HuH-7 (cell line): ENCODE measurements at regions not wholly inside any gene's neighbourhood (a gene's known extent, or its start where the extent isn't known, plus 50 kb on each side); places are given as distances from the start of the nearest gene placed in this dataset.
A peak's percentile ranks its signal among the peaks of the same experiment; 100 is the strongest.
"Not testable (repeated sequence)": the region's sequence is repeated elsewhere in the genome, so short reads cannot be mapped to it uniquely, and the experiment has no call there.

Experiments
- DNase-seq: peaks from one replicate; pipeline ENCODE4 v3.0.0; 2011; ENCODE audit warnings: low spot score

GRCh38 chr2:212871597-212871996 is 279.8 kb downstream of the IKZF2 start:
- no peak for DNase-seq

GRCh38 chr2:212864186-212864585 is 287.2 kb downstream of the IKZF2 start:
- DNase-seq, result no peak

GRCh38 chr2:212863185-212863588 is 288.2 kb downstream of the IKZF2 start:
- DNase-seq, result peak; percentile 8

GRCh38 chr2:212858496-212858895 is 292.9 kb downstream of the IKZF2 start:
- no peak for DNase-seq

GRCh38 chr2:212854771-212855170 is 296.6 kb downstream of the IKZF2 start:
- DNase-seq, result no peak

GRCh38 chr2:212854116-212854515 is 297.3 kb downstream of the IKZF2 start:
- DNase-seq, result no peak

GRCh38 chr2:212845941-212846340 is 305.5 kb downstream of the IKZF2 start:
- DNase-seq, result no peak

- no peak for DNase-seq
Measured at GRCh38 chr2:212843409-212844199, 305.0 kb upstream of the ERBB4 start.

- no peak for DNase-seq
Measured at GRCh38 chr2:212842544-212843185, 304.1 kb upstream of the ERBB4 start.

- DNase-seq, result no peak
Measured at GRCh38 chr2:212841460-212841859, 302.9 kb upstream of the ERBB4 start.

- no peak for DNase-seq
Measured at GRCh38 chr2:212832211-212833195, 293.9 kb upstream of the ERBB4 start.

GRCh38 chr2:212831671-212832199 is 293.1 kb upstream of the ERBB4 start:
- DNase-seq, result no peak

GRCh38 chr2:212816267-212816666 is 277.7 kb upstream of the ERBB4 start:
- no peak for DNase-seq

GRCh38 chr2:212815453-212815852 is 276.9 kb upstream of the ERBB4 start:
- no peak for DNase-seq

- no peak for DNase-seq
Measured at GRCh38 chr2:212814941-212815340, 276.3 kb upstream of the ERBB4 start.

- no peak for DNase-seq
Measured at GRCh38 chr2:212811921-212812320, 273.3 kb upstream of the ERBB4 start.

- no peak for DNase-seq
Measured at GRCh38 chr2:212811036-212811805, 272.6 kb upstream of the ERBB4 start.

GRCh38 chr2:212797484-212798205 is 259.0 kb upstream of the ERBB4 start:
- no peak for DNase-seq

- no peak for DNase-seq
Measured at GRCh38 chr2:212794471-212794870, 255.9 kb upstream of the ERBB4 start.

GRCh38 chr2:212791569-212791968 is 253.0 kb upstream of the ERBB4 start:
- no peak for DNase-seq

GRCh38 chr2:212786088-212786487 is 247.5 kb upstream of the ERBB4 start:
- DNase-seq, result not testable (repeated sequence)
